HG02678 (cell line): ENCODE measurements at regions not wholly inside any gene's neighbourhood (a gene's known extent, or its start where the extent isn't known, plus 50 kb on each side); places are given as distances from the start of the nearest gene placed in this dataset.
"Not testable (repeated sequence)": the region's sequence is repeated elsewhere in the genome, so short reads cannot be mapped to it uniquely, and the experiment has no call there.

ENCODE experiments used
- ATAC-seq: cut with Tn5 transposase; IDR thresholded peaks from one replicate; pipeline ENCODE4 v1.9.1; 2021; ENCODE audit warnings: mild to moderate bottlenecking, moderate library complexity; ENCODE audit not compliant: unreplicated experiment

DNA sequence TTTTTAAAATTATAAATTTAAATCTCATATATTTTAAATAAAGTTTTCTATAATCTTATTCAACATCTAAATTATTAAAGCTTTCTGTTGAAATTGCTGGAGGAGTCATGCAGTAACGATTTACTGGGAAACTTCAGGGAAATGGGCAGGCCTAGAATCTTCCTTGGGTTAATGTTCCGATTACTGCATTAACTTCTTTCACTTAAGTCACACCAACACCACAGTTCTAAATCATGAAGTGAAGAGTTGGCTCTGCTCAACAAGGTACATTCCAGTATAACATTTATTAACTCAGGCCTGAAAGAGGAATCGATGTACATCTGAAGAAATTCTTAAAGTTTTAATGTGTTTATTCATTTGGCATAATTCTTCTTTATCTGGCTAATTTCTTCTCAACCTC, 244.3 kb downstream of the CCER1 start:
- no peak for ATAC-seq

DNA sequence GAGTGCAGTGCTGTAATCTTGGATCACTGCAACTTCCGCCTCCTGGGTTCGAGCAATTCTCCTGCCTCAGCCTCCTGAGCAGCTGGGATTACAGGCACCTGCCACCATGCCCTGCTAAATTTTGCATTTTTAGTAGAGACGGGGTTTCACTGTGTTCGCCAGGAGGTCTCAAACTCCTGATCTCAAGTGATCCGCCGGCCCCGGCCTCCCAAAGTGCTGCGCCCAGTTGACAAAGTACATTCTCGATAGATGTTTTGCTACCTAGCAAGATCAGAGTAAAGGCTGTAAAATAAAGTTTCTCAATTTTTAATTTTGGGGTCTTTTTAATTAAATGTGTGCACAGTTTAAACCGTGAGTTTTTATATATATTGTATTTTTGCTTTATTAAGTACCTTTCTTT, 248.9 kb downstream of the CCER1 start:
- ATAC-seq: no peak

DNA sequence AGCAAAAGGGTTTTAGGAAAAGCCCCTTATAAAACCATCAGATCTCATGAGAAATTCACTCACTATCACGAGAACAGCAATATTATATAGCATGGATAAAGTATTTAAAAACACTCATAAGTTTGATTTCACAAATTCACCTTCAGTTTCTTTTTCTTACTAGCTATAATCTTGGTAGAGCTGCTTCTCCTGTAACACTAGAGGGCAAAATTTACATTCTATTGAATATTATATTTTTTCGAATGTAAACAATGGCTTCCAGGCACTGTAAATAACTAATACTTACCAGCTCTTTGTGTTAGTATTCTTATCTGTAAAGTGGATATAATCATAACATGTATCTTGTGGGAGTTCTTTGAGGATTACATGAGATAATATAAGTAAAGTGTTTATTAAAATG, 259.6 kb downstream of the CCER1 start:
- ATAC-seq: no peak

DNA sequence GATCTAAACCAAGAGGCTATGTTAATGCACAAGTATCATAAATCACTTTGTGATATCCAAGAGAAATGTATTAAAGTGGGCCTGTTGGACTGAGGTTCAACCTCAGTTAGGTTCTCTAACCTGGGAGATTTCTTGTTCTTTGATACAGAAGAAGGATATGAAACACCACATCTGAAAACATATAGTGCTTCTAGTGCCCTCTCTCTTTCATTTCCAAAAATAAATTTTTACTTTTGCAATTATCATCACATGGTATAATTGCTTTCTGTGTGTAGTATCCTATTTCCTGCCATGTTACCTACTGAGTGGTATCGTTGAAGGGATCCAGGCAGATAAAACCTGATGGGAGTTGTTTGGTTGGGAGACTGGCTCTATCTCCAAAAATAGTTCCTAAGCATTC, 264.9 kb downstream of the CCER1 start:
- ATAC-seq: no peak

DNA sequence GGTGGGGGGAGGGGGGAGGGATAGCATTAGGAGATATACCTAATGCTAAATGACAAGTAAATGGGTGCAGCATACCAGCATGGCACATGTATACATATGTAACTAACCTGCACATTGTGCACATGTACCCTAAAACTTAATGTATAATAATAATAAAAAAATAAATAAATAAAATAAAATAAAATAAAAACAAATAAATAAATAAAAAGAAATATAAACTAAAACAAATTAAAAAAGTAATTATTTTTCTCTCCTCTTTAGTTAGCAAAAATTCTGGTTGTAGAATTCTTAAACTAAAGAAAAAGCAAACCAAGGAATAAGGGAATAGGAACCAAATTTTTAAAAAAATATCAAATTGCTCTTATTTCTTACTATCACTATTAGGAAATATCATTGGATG, 267.3 kb downstream of the CCER1 start:
- ATAC-seq: not testable (repeated sequence)

DNA sequence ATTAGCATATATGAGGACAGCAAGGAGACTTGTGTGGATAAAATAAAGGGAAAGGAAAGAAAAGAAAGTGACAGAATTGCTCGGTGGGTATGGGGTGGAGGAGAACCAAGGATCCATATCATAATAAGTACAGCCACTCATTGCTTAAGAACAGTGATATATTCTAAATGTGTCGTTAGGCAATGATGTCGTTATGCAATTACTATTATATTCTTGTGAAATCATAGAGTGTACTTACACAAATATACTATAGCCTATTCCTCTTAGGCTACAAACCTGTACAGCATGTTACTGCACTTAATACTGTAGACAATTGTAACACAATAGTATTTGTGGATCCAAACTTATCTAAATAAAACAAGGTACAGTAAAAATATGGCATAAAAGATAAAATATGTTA, 271.1 kb downstream of the CCER1 start:
- no peak for ATAC-seq

DNA sequence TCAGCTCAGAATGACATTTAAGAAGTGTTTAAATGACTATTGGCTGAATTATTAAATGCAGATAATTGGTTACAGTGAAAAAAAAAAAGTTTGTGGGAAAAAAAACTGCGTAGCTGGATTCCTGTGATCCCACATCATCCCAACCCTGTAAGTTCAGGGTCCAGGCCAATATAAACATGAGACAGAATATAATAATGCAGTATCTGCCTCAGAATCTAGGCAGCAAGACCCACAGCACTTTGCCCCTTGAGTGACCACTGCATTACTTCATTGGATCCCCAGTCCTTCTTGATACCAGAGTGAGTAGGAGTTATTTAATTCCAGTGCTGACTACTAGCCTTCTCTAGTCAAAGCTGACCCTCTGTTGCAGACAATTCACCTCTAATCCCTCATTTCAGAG, 272.6 kb downstream of the CCER1 start:
- no peak for ATAC-seq

DNA sequence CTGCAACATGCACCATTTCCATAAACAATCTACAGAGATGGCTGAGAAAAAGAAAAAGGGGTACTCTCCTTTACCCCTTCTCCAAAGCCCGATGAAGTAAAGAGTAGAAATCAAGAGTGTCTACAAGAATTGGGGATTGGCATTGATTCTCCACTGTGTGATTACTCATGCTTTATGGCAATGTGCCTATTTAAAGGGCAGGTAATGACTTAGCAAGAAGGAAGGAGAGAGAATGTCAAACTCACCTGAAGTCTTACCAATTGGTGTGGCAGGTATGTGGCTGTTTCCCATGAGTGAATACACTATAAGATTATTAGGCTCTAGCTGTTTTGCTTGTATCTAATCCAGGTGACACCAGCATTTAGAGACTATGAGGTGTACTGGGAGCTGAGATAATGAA, 275.3 kb downstream of the CCER1 start:
- ATAC-seq: no peak

DNA sequence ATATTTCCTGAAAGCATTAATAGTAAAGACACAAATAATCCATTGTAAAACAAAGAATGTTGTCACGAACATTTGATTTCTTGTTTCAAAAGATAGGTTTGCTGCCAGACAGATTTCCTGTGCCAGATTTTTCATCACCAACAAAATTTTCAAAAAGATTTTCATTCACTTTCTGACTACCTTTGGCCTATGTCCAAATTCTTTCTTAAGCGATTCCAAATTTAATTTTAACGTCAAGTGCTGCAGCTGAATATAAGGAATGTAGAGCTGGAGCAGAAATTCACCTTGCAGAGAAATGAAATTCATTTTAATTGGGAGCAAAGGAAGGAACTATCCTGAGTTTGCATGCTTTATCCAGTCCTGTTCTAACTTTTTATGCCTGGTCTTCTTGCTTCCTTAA, 277.4 kb downstream of the CCER1 start:
- no peak for ATAC-seq

DNA sequence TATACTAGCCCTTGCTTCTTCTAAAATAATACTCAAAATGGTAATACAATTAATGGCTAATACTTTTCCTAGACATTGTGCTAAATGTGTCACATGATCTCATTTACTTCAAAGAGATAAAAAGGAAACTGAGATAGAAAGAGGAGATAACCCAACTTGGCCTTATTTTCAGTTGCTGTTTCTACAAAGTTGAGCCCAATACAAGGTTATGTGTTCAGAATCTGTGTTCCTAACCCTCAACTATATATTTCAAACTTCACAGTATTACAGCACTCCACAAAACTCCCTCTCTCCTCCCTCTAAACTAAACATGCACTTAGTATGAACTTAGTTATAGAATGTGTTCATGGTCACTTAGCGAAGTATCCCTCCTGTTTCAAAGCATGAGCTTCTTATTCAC, 277.9 kb downstream of the CCER1 start:
- no peak for ATAC-seq

DNA sequence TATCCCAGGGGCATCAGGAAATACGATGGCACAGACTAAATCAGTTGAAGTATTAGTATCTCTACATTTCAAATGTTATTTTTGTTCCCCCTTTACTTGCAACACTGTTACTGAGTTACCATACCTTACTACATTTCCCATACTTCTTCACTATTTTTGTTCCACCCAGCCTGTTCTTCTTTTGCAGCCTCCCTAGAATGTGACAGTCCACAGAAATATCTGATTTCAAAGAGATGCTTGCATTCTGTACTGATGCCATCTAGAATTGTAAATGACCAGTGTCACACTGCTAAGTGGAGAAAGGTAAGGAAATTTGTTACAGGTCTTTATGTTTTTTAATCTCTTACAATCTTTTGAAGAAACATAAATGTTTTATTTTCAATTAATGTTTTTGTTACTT, 279.9 kb downstream of the CCER1 start:
- no peak for ATAC-seq

DNA sequence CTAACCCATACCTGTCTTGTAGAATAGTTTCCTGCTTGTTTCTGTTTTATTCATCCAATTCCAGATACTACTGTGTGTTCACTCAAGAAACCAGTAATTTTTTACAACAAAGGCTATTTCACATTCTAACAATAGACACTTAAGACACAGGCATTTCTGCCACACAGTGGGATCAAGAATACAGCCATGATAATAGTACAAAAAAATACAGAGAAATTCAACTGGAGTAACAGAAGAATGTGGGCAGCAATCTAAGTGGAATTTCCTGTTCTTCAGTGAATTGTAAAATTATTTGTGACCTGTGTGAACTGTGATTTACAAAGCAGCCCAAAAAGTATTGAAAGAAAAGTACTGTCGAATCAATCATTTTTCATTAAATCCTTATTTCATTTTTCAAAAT, 282.9 kb downstream of the CCER1 start:
- no peak for ATAC-seq

DNA sequence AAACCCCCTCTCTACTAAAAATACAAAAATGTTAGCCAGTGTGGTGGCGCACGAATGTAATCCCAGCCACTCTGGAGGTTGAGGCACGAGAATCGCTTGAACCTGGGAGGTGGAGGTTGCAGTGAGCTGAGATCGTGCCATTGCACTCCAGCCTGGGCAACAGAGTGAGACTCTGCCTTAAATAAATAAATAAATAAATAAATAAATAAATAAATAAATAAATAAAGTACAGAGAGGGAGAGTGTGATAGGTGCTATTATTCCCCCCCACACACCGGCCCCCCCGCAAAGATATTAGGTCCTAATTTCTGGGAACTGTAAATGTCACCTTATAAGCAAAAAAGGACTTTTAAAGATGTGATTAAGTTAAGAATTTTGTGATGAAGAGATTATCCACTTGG, 291.0 kb downstream of the CCER1 start:
- not testable (repeated sequence) for ATAC-seq

DNA sequence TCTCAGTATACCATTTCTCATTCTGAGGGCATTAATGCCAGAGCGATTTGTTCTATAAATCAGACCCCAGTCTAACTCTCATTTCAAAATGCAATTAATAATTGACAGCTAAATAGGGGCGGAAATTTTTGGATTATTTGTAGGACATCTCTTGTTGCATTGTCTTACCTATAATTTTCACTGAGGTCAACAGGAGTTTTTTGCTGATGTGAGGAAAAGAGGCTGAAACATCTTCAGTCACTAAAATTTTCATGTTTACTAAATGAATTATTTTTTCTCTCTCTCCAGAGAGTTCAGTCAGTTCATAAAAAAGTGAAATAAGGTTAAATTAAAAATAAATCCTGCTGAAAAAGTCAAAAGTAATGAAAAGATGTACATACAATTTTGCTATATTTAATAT, 295.9 kb downstream of the CCER1 start:
- no peak for ATAC-seq

DNA sequence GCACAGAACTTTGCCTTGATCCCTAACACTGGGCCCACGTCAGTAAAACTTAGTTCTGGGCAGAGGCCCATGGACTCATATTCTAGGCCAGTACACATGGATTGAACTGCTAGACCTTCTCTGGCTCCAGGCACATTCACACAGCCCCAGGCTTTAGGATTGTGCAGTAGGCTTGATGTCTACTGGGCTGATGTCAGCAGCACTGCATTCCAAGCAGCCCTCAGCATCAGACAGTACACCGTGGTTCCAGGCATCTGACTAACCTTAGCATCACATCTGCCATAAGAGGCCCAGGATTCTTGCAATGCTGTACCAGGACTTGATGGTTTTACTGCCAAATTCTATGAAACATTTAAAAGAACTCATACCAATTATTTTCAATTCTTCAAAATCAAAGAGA, 301.9 kb downstream of the CCER1 start:
- ATAC-seq: no peak

DNA sequence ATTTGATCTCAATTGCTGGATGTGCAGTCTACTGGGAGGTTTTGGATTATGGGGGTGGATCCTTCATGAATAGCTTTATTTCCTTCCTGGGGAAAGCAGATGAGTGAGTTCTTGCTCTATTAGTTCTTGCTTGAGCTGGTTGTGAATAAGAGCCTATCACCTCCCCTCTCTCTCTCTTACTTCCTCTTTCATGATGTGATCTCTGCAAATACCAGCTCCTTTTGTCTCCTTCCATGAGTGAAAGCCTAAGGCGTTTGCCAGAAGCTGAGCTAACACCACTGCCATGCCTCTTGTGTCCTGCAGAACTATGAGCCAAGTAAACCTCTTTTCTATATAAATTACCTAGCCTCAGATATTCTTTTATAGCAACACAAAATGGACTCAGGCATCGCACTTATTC, 302.7 kb downstream of the CCER1 start:
- no peak for ATAC-seq

DNA sequence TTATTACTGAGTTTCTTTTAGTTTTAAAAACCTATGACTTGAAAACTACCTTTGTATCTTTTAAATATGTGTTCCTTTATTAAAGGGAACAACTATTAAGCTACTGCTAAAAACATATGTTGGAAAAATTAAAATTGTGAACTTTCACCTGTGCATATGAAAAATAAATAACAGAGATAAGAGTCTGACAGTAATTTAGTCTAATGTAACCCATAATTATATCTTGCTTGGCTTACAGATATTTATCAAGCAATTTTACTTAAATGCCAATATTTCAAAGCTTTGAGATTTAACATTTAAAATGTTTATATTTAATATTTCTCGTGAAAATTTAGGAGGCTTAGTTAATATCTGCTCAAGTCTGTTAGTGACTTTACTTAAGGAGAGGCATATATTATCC, 309.8 kb downstream of the CCER1 start:
- ATAC-seq: no peak

DNA sequence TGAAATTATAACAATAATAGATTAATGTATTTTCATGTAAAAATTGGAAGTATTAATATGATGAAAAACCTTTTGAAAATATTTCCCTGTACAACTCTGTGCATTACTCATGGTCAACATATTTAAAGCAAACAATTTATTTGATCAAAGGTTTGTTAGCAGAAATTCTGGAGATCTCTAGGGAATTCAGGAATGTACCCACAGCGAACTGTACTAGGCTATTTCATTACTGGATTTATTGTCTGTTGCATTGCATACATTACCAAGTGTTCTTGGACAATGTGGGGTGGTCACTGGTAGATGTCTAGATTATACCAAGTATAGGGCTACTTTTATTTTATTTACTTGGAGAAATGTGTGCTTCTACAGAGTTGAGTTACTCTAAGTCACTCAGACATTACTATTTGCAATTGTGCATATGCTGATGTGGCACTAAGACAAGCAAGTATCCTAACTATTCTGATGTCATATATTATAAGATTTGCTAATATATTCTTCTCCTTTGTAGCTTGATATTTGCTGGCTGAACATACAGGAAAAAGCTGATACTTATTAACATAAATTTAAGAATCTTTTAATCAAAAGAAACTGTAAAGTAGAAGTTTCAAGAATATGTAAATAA, 323.3 kb downstream of the CCER1 start:
- no peak for ATAC-seq

DNA sequence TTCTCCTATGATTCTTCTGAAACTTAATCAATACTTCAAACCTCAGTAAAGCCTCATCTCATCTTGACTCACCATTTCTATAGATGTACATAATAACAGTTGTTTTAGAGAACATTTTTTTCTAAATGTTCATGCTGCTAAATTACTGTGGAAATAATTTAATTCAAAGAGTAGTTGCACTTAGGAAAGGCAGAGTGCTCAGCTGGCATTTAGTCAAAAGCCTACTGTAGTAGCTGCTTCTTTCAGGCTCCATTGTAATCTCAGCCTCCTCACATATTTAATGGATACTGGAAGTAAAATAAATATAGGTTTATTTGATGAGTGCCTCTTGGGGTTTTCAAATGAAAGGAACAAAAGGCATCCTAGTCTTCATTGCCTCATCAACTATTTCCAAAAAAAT, 325.0 kb downstream of the CCER1 start:
- ATAC-seq: no peak

DNA sequence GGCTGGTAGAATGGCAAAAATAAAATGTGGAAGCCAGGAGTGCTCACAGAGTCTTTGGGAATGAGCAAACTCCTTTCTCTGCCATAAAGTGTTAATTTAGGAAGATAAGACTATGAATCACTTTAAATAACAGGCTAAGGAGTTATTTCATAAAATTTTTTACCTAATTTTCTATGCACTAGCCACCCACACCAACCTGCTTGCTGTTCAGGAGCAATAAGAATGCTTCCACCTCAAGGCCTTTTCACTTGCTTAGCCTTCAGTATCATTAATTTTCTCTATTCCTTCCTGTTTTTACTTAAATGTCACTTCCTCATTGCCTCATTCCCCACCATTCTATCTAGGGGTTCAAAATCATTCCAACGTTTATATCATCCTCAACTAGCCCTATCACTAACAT, 326.8 kb downstream of the CCER1 start:
- no peak for ATAC-seq

DNA sequence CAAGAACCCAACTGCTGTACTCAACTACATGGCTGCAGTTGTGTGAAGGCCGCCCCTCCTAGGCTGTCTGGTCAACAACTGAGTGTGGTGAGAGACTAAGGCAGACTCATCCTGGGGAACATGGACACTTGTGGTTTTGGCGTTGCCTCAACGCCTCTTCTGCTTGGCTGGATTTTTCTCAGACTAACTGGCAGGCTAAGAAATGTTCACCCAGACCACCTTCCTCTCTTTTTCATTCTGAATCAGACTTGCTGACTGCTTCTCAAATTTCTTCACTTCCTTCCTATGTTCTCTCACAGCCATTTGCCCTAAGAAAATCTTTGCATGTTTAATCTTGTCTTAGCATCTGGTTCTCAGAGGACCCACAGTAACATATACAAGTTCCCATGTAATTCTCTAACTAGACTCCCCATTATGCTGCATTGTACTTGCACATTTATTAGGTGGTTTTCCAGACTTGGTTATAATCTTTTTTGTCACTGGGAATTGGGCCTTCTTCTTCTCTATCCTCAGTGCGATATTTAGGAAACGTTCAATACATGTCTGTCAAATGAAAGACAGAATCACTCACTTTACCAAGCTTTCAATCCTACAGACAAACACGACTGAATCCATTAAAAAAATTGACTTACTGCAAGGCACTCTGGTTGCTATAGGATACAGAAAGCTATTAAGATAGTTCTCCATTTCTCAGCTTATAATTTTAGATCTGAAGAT, 327.6 kb downstream of the CCER1 start:
- no peak for ATAC-seq

DNA sequence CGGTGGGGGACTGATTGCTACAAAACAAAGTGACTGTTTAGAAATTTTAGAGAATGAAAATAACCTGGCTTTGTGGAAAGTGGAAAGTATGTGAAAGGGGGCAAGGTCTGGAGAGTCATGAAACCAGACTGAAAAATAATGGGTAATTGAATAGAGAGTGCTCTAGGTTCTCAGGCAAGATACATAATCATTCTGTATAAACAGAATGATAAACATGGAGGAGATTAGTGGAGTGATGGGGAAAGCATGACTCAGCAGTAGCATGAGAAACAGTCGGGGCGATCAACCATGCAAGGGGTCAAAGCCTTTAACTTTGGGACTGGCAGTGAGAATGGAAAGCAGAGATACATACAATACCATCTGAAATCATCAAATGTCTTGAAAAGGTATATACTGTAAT, 332.5 kb downstream of the CCER1 start:
- no peak for ATAC-seq

DNA sequence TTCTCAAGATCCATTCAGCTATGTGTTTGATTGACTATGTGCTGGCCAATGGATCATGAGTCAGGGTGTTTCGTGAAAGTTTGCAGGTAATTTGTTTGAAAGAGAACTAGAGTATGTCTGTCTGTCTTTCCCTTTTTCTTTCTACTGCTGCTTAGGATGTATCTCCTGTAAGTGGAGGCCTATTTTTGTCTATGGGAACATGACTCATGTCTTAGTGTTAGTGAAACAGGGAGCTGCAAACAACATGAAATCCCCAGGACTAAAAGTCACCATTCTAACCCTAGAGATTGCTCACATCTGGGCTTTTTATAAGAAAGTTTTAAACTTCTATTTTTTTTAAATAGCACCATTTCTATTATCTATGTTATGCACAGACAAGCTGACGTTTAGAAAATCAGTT, 333.0 kb downstream of the CCER1 start:
- no peak for ATAC-seq
